Activated B cell treated with CpG ODN at 0.5 μM for 24 hours (primary cell): ENCODE measurements at regions not wholly inside any gene's neighbourhood (a gene's known extent, or its start where the extent isn't known, plus 50 kb on each side); places are given as distances from the start of the nearest gene placed in this dataset.

Experiments
- ATAC-seq: fragments of 200-7000 bp; cut with Tn5 transposase; one replicate; pipeline ENCODE4 v1.10.0; 2021; ENCODE audit warnings: low read depth, mild to moderate bottlenecking, moderate library complexity
- CTCF ChIA-PET: fragments of 350-600 bp; sonication (Branson Sonifier 250); formaldehyde crosslinking; loops from one replicate; lab custom pipeline; 2021; ENCODE audit warnings: antibody characterized with exemption; lab: Charles Lee
- POLR2A ChIA-PET: fragments of 350-600 bp; sonication (Branson Sonifier 250); formaldehyde crosslinking; loops from one replicate; lab custom pipeline; 2021; ENCODE audit warnings: antibody characterized with exemption; lab: Charles Lee
- DNase-seq: peaks from one replicate; pipeline ENCODE4 v3.0.0; 2022
- H3K27ac Mint-ChIP-seq: one replicate; pipeline ENCODE4 v1.8.0; 2020; ENCODE audit warnings: mixed read lengths
- H3K27me3 Mint-ChIP-seq: one replicate; pipeline ENCODE4 v1.8.0; 2021; ENCODE audit warnings: mixed read lengths
- H3K36me3 Mint-ChIP-seq: one replicate; pipeline ENCODE4 v1.8.0; 2021; ENCODE audit warnings: low read depth, mixed read lengths
- H3K4me1 Mint-ChIP-seq: one replicate; pipeline ENCODE4 v1.8.0; 2021; ENCODE audit warnings: mixed read lengths
- H3K4me3 Mint-ChIP-seq: one replicate; pipeline ENCODE4 v1.8.0; 2020; ENCODE audit warnings: mild to moderate bottlenecking, mixed read lengths
- H3K9me3 Mint-ChIP-seq: one replicate; pipeline ENCODE4 v1.8.0; 2020; ENCODE audit warnings: mixed read lengths
- CTCF ChIP-seq: fragments of 200-600 bp; IDR thresholded peaks from one replicate; pipeline ENCODE4 v1.8.0; 2022; ENCODE audit warnings: antibody characterized with exemption, mild to moderate bottlenecking
- intact Hi-C: fragments of 100-400 bp; cut with micrococcal nuclease; formaldehyde crosslinking; loops from one replicate; pipeline ENCODE4 v1.15.1; 2024

GRCh38 chr20:57898332-57898731 is 188.5 kb upstream of the PMEPA1 start:
- Mint-ChIP-seq H3K9me3 (no peaks in the 10 kb centered on the region), H3K27me3 (peaks cover 30% of the 10 kb centered on the region), H3K36me3 (no peaks in the 10 kb centered on the region), H3K4me3 (no peak overlapping the region), H3K27ac (no peak overlapping the region), H3K4me1 (no peaks in the 10 kb centered on the region)
- CTCF ChIA-PET, result no interaction called here
- intact Hi-C loops, result no loop called here
- no peak for ATAC-seq
- no peak for TF ChIP-seq CTCF
- no peak for DNase-seq
- POLR2A ChIA-PET, result no interaction called here

- DNase-seq (no peak), ATAC-seq (no peak)
- CTCF ChIA-PET, result no interaction called here
- no peaks in the 10 kb centered on the region for H3K9me3 Mint-ChIP-seq
- H3K4me3 Mint-ChIP-seq, result no peak overlapping the region
- H3K27me3 Mint-ChIP-seq, result peaks cover 33% of the 10 kb centered on the region
- H3K4me1 Mint-ChIP-seq, result no peaks in the 10 kb centered on the region
- intact Hi-C loops, result no loop called here
- POLR2A ChIA-PET, result no interaction called here
- no peak overlapping the region for H3K27ac Mint-ChIP-seq
- no peak for TF ChIP-seq CTCF
- H3K36me3 Mint-ChIP-seq, result no peaks in the 10 kb centered on the region
Measured at GRCh38 chr20:57897891-57898290, 188.1 kb upstream of the PMEPA1 start.

GRCh38 chr20:57897156-57897874 is 187.5 kb upstream of the PMEPA1 start:
- POLR2A ChIA-PET, result interaction anchor here (0.6 kb wide), 1 partner anchor 9 kb away, joined by 3 read pairs; no protein-coding TSS in a partner anchor
- no peak for TF ChIP-seq CTCF
- no peaks in the 10 kb centered on the region for H3K36me3 Mint-ChIP-seq
- no peak overlapping the region for H3K27ac Mint-ChIP-seq
- intact Hi-C loops, result no loop called here
- no peak overlapping the region for H3K4me3 Mint-ChIP-seq
- H3K27me3 Mint-ChIP-seq, result peaks cover 37% of the 10 kb centered on the region
- DNase-seq (no peak), ATAC-seq (no peak)
- H3K9me3 Mint-ChIP-seq, result no peaks in the 10 kb centered on the region
- H3K4me1 Mint-ChIP-seq, result no peaks in the 10 kb centered on the region
- CTCF ChIA-PET, result no interaction called here

- ChIA-PET CTCF (no interaction called here), POLR2A (no interaction called here)
- H3K27ac Mint-ChIP-seq, result no peak overlapping the region
- no peak for TF ChIP-seq CTCF
- intact Hi-C loops, result no loop called here
- no peaks in the 10 kb centered on the region for H3K36me3 Mint-ChIP-seq
- ATAC-seq (no peak), DNase-seq (no peak)
- H3K27me3 Mint-ChIP-seq, result peaks cover 37% of the 10 kb centered on the region
- H3K4me3 Mint-ChIP-seq, result no peak overlapping the region
- no peaks in the 10 kb centered on the region for H3K9me3 Mint-ChIP-seq
- H3K4me1 Mint-ChIP-seq, result no peaks in the 10 kb centered on the region
Measured at GRCh38 chr20:57896563-57896962, 186.7 kb upstream of the PMEPA1 start.

GRCh38 chr20:57896017-57896416 is 186.2 kb upstream of the PMEPA1 start:
- no peak overlapping the region for H3K27ac Mint-ChIP-seq
- H3K27me3 Mint-ChIP-seq, result peaks cover 37% of the 10 kb centered on the region
- ATAC-seq (no peak), DNase-seq (no peak)
- H3K4me3 Mint-ChIP-seq, result no peak overlapping the region
- POLR2A ChIA-PET, result no interaction called here
- H3K9me3 Mint-ChIP-seq, result no peaks in the 10 kb centered on the region
- H3K36me3 Mint-ChIP-seq, result no peaks in the 10 kb centered on the region
- TF ChIP-seq CTCF, result no peak
- intact Hi-C loops, result no loop called here
- H3K4me1 Mint-ChIP-seq, result no peaks in the 10 kb centered on the region
- CTCF ChIA-PET, result no interaction called here
